BJ (cell line): ENCODE measurements at regions not wholly inside any gene's neighbourhood (a gene's known extent, or its start where the extent isn't known, plus 50 kb on each side); places are given as distances from the start of the nearest gene placed in this dataset.

Source experiments
- CTCF ChIA-PET: fragments of 350-600 bp; formaldehyde crosslinking; extraction: SDS; loops from one replicate; lab custom pipeline; 2021; ENCODE audit warnings: antibody characterized with exemption, inconsistent platforms; lab: Yijun Ruan, JAX
- POLR2A ChIA-PET: fragments of 300-600 bp; sonication (Branson Sonifier 250); formaldehyde crosslinking; extraction: SDS; loops from one replicate; lab custom pipeline; 2021; ENCODE audit warnings: antibody characterized with exemption; lab: Charles Lee
- DNase-seq: peaks from one replicate; pipeline ENCODE4 v3.0.0-alpha.2; 2011; ENCODE audit warnings: low read depth
- H3K27me3 ChIP-seq: 2 replicates; pipeline ENCODE4 v1.6.0; 2011; ENCODE audit warnings: low read length; ENCODE audit not compliant: control insufficient read depth, insufficient read depth
- H3K36me3 ChIP-seq: 2 replicates; pipeline ENCODE4 v1.5.1; 2011; ENCODE audit warnings: low read length; ENCODE audit not compliant: control insufficient read depth, insufficient read depth
- H3K4me3 ChIP-seq: 2 replicates; pipeline ENCODE4 v1.5.1; 2011; ENCODE audit warnings: low read depth, mild to moderate bottlenecking, control low read depth, low read length
- TF ChIP-seq, protein P1 (sequence below): IDR thresholded peaks from 2 replicates; pipeline ENCODE4 v1.5.1; 2011; ENCODE audit warnings: low read depth, mild to moderate bottlenecking, control low read depth, inconsistent platforms, low read length, moderate library complexity; ENCODE audit not compliant: insufficient read depth

DNA sequence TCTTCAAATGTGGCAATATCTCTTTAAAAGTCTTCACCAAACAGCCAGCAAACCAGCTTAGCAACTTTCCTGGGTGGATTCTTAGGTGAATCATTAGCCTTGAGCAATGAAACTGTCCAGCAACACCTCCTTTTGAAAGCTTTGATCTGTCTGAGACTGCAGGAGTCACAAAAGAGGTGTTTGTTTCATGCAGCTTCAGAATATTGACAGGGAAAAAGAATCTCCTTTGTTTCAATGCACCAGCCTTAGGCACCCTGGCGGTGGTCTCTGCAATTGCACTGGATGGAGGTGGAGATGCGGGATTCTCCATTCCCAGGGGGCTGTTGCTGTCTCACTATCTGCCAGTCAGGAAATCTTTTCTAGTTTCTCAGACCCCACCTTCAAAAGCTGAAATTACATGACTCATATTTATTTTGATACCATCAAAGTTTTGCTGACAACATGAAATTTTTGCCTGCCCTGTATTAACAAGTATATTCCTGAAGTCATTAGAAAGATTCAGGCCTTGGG is 76.0 kb upstream of the DSG1 start:
- Histone ChIP-seq H3K4me3 (no peak overlapping the region), H3K27me3 (no peaks in the 10 kb centered on the region), H3K36me3 (no peaks in the 10 kb centered on the region)
- TF ChIP-seq, protein P1, sequence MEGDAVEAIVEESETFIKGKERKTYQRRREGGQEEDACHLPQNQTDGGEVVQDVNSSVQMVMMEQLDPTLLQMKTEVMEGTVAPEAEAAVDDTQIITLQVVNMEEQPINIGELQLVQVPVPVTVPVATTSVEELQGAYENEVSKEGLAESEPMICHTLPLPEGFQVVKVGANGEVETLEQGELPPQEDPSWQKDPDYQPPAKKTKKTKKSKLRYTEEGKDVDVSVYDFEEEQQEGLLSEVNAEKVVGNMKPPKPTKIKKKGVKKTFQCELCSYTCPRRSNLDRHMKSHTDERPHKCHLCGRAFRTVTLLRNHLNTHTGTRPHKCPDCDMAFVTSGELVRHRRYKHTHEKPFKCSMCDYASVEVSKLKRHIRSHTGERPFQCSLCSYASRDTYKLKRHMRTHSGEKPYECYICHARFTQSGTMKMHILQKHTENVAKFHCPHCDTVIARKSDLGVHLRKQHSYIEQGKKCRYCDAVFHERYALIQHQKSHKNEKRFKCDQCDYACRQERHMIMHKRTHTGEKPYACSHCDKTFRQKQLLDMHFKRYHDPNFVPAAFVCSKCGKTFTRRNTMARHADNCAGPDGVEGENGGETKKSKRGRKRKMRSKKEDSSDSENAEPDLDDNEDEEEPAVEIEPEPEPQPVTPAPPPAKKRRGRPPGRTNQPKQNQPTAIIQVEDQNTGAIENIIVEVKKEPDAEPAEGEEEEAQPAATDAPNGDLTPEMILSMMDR = no peak
- no peak for DNase-seq
- CTCF ChIA-PET = no interaction called here
- POLR2A ChIA-PET = no interaction called here

DNA sequence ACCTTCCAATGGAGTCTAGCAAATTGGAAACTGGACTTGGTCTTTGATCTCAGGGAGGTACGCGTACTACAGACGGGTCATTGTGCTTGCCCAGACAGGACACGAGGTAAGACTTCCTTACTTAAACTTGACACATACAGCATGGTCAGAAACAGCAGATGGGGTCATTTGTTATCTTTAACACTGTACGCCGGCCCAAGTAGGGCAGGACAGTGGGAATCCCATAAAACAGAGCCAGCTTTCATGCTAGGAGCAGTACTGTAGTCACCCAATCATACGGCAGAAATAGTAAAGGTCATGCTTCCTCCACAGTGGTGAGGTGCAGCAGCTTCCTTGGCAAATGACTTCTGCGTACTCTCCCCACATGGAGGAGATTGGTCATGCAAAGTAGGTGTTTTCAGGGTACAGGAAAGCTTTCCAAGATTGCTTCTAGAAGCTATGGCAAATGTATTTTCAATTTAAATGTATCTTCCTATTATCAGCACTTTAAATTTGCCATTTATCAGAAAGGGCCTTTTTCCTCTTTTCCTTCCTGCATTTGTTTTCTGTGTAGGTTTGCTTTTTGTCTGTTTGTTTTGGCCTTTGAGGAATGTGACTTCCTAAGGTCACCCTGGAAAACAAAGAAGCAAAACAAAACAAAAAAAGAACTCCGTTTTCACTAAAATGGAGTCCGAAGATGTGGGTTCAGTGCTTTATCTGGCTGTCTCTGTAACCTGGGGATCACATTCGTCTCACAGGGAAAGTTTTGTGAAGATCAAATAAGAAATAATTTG is 74.0 kb upstream of the DSG1 start:
- TF ChIP-seq, protein P1 = no peak
- Histone ChIP-seq H3K4me3 (no peak overlapping the region), H3K36me3 (no peaks in the 10 kb centered on the region), H3K27me3 (no peaks in the 10 kb centered on the region)
- POLR2A ChIA-PET = no interaction called here
- DNase-seq = no peak
- CTCF ChIA-PET = interaction anchor here (0.7 kb wide), 1 partner anchor 25 kb away, joined by 4 read pairs; no protein-coding TSS in a partner anchor

DNA sequence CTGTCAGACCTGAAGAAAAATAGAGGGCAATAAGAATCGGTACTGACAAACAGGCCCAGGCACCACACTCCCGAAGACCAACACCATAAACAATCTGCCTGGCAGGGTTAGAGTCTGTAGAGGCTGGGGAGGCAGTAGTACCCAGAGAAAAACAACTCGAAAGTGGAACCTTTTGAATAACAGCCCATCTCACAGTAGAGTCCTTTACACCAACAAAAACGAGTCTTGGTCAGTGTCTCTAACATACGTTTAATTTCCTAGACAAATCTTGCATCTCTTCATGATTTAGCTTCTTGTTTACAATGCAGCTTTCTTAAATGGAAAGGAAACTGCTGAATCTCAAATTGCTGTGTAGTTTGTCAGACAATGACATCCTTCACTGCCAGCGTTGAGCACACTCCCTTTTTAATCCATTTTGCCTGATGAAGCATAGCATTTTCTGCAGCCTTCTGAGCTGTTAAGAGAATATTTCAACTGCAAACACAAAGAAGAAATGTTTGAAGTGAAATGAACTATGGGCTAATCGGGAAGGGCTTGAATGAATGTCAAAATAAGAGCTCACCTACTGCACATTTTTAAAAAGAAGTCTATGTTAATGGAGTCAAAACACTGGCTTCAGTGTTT is 73.1 kb upstream of the DSG1 start:
- no peak for DNase-seq
- Histone ChIP-seq H3K36me3 (no peaks in the 10 kb centered on the region), H3K27me3 (no peaks in the 10 kb centered on the region), H3K4me3 (no peak overlapping the region)
- TF ChIP-seq, protein P1 = no peak
- POLR2A ChIA-PET = no interaction called here
- CTCF ChIA-PET = interaction anchor here (0.9 kb wide), 1 partner anchor 18 kb away, joined by 3 read pairs; no protein-coding TSS in a partner anchor

DNA sequence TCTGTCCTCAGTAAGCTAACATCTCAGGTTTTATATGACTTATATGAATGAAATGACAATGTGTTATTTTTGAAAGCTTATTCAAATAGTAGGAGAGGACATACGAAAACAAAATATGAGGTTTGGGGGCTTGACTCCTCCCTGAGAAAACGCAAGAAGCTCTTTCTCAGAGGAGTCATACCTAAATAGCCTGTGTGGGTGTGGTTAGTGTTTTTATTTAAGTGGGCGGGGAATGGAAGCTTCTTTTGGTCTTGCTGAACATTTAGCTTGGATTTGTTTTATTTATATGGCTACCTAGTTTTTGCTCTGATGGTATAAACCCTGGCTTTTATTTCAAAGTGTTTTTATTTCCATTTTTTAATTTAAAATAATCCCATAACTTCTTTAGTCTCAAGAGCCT is 72.1 kb upstream of the DSG1 start:
- Histone ChIP-seq H3K36me3 (no peaks in the 10 kb centered on the region), H3K4me3 (no peak overlapping the region), H3K27me3 (no peaks in the 10 kb centered on the region)
- TF ChIP-seq, protein P1 = no peak
- no peak for DNase-seq
- ChIA-PET POLR2A (no interaction called here), CTCF (interaction anchor here (0.9 kb wide), 1 partner anchor 19 kb away, joined by 3 read pairs; no protein-coding TSS in a partner anchor)

DNA sequence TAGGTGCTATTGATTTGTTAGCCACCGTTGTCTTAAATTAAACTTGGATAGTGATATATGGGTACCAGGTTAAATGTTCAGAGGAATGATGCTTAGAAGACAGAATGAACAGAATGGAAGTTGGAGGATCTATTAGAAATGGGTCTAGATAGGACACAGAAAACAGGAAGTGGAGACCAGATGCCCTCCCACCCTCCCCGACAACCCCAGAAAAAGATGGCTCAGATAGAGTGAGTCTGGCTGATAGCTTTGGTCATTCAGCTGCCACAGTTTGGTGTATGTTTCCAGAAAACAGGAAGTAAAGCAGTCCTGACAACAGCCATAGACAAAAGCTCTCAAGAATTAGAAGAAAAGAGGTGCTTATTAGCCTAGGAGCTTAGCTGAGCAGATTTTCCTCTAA is 71.5 kb upstream of the DSG1 start:
- Histone ChIP-seq H3K27me3 (no peaks in the 10 kb centered on the region), H3K4me3 (no peak overlapping the region), H3K36me3 (no peaks in the 10 kb centered on the region)
- DNase-seq = no peak
- TF ChIP-seq, protein P1 = no peak
- ChIA-PET POLR2A (no interaction called here), CTCF (no interaction called here)
